ENCODE measurements at regions not wholly inside any gene's neighbourhood (a gene's known extent, or its start where the extent isn't known, plus 50 kb on each side); places are given as distances from the start of the nearest gene placed in this dataset.

- H3F3A ChIP-seq (ENCODE audit: low read depth) = no peaks in the 10 kb centered on the region
- H2AFZ ChIP-seq (replicated peaks) = no peak overlapping the region
- H3K27me3 ChIP-seq = no peaks in the 10 kb centered on the region
Observed at GRCh38 chr2:207315131-207315530, 149.4 kb upstream of the KLF7 start.

GRCh38 chr2:207316484-207316883, 150.7 kb upstream of the KLF7 start:
- H3K4me1 Mint-ChIP-seq = peaks cover 23% of the 10 kb centered on the region
- no peaks in the 10 kb centered on the region for H3K36me3 Mint-ChIP-seq

More at GRCh38 chr2:207315131-207315530, 149.4 kb upstream of the KLF7 start:
- Mint-ChIP-seq H3K27me3 (ENCODE audit: insufficient read depth, low read depth) (peaks cover 4% of the 10 kb centered on the region), H3K9me3 (no peaks in the 10 kb centered on the region), H3K27ac (no peak overlapping the region), H3K4me1 (peaks cover 35% of the 10 kb centered on the region), H3K4me3 (no peak overlapping the region), H3K36me3 (no peaks in the 10 kb centered on the region)
- no peaks in the 10 kb centered on the region for H3K79me2 ChIP-seq (ENCODE audit: low read depth)
- H4K20me1 ChIP-seq (ENCODE audit: low read depth) = no peaks in the 10 kb centered on the region
- no peak for TF ChIP-seq EZH2 (IDR thresholded peaks at IDR 0.05)
- TF ChIP-seq, protein P1, sequence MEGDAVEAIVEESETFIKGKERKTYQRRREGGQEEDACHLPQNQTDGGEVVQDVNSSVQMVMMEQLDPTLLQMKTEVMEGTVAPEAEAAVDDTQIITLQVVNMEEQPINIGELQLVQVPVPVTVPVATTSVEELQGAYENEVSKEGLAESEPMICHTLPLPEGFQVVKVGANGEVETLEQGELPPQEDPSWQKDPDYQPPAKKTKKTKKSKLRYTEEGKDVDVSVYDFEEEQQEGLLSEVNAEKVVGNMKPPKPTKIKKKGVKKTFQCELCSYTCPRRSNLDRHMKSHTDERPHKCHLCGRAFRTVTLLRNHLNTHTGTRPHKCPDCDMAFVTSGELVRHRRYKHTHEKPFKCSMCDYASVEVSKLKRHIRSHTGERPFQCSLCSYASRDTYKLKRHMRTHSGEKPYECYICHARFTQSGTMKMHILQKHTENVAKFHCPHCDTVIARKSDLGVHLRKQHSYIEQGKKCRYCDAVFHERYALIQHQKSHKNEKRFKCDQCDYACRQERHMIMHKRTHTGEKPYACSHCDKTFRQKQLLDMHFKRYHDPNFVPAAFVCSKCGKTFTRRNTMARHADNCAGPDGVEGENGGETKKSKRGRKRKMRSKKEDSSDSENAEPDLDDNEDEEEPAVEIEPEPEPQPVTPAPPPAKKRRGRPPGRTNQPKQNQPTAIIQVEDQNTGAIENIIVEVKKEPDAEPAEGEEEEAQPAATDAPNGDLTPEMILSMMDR (IDR thresholded peaks at IDR 0.05) = no peak
- TF ChIP-seq EZH2phosphoT487 (IDR thresholded peaks at IDR 0.05) = no peak
- no peak overlapping the region for H3K4me3 ChIP-seq
- peaks cover 6% of the 10 kb centered on the region for H3K4me1 ChIP-seq
- no peak overlapping the region for H3K4me2 ChIP-seq
- no peak overlapping the region for H3K27ac ChIP-seq
- no peak overlapping the region for H3K9ac ChIP-seq
- DNase-seq (ENCODE audit: low spot score) = no peak
- H3K9me3 ChIP-seq (ENCODE audit: low read depth) = no peaks in the 10 kb centered on the region
- no peaks in the 10 kb centered on the region for H3K36me3 ChIP-seq

DNA sequence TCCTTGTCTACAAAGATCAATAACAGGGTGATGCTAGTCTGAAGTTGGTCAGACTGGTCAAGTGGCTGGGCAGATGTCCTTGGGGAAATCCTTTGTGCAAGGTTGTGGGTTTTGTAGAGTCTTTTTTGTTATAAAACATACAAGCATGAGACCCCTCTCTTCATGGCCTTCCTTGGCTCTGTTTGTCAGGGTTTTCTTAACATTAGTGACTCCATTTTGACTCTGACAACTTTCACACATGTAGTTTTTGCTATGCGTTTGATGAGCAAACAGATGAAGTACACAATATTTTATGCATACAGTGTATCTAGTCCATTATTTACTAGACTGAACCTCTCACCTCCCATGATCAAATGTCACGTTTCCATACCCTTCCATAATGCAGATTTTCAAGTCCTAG, 151.2 kb upstream of the KLF7 start:
- no peak overlapping the region for H2AFZ ChIP-seq (replicated peaks)
- H4K20me1 ChIP-seq (ENCODE audit: low read depth) = no peaks in the 10 kb centered on the region
- H3K4me1 ChIP-seq = no peaks in the 10 kb centered on the region
- peaks cover 21% of the 10 kb centered on the region for H3K4me1 Mint-ChIP-seq
- H3K27me3 Mint-ChIP-seq (ENCODE audit: insufficient read depth, low read depth) = peaks cover 5% of the 10 kb centered on the region
- H3K36me3 ChIP-seq = no peaks in the 10 kb centered on the region
- no peak for DNase-seq (ENCODE audit: low spot score)
- no peak for TF ChIP-seq EZH2 (IDR thresholded peaks at IDR 0.05)
- no peak for TF ChIP-seq EZH2phosphoT487 (IDR thresholded peaks at IDR 0.05)
- TF ChIP-seq, protein P1 (IDR thresholded peaks at IDR 0.05) = no peak
- no peak overlapping the region for H3K9ac ChIP-seq
- H3K4me2 ChIP-seq = no peak overlapping the region
- no peaks in the 10 kb centered on the region for H3F3A ChIP-seq (ENCODE audit: low read depth)
- H3K9me3 ChIP-seq (ENCODE audit: low read depth) = no peaks in the 10 kb centered on the region
- no peak overlapping the region for H3K4me3 Mint-ChIP-seq
- no peaks in the 10 kb centered on the region for H3K27me3 ChIP-seq
- no peak overlapping the region for H3K27ac ChIP-seq
- H3K9me3 Mint-ChIP-seq = no peaks in the 10 kb centered on the region
- no peaks in the 10 kb centered on the region for H3K36me3 Mint-ChIP-seq
- no peaks in the 10 kb centered on the region for H3K79me2 ChIP-seq (ENCODE audit: low read depth)
- no peak overlapping the region for H3K27ac Mint-ChIP-seq
- H3K4me3 ChIP-seq = no peak overlapping the region

More at GRCh38 chr2:207316484-207316883, 150.7 kb upstream of the KLF7 start:
- Histone ChIP-seq H4K20me1 (ENCODE audit: low read depth) (no peaks in the 10 kb centered on the region), H3K4me2 (no peak overlapping the region), H3K27ac (no peak overlapping the region), H3K36me3 (no peaks in the 10 kb centered on the region), H3K4me3 (no peak overlapping the region), H2AFZ (replicated peaks) (no peak overlapping the region), H3K9me3 (ENCODE audit: low read depth) (no peaks in the 10 kb centered on the region), H3K27me3 (no peaks in the 10 kb centered on the region), H3K4me1 (no peaks in the 10 kb centered on the region), H3K9ac (no peak overlapping the region), H3F3A (ENCODE audit: low read depth) (no peaks in the 10 kb centered on the region), H3K79me2 (ENCODE audit: low read depth) (no peaks in the 10 kb centered on the region)
- H3K27ac Mint-ChIP-seq = no peak overlapping the region
- no peak for DNase-seq (ENCODE audit: low spot score)
- H3K9me3 Mint-ChIP-seq = no peaks in the 10 kb centered on the region
- TF ChIP-seq, protein P1 (IDR thresholded peaks at IDR 0.05) = no peak
- TF ChIP-seq EZH2phosphoT487 (IDR thresholded peaks at IDR 0.05) (no peak), EZH2 (IDR thresholded peaks at IDR 0.05) (no peak)
- H3K27me3 Mint-ChIP-seq (ENCODE audit: insufficient read depth, low read depth) = peaks cover 5% of the 10 kb centered on the region
- no peak overlapping the region for H3K4me3 Mint-ChIP-seq

Data from neural progenitor cell (in vitro differentiated cells).